GM12891 (cell line): ENCODE measurements at regions not wholly inside any gene's neighbourhood (a gene's known extent, or its start where the extent isn't known, plus 50 kb on each side); places are given as distances from the start of the nearest gene placed in this dataset.

Experiments
- DNase-seq: peaks from one replicate; pipeline ENCODE4 v3.0.0; 2011; ENCODE audit warnings: low spot score; ENCODE audit not compliant: insufficient read length
- FAIRE-seq: peaks from 2 replicates; lab custom pipeline; 2011; peaks lifted over from hg19 to GRCh38; lab: Jason Lieb, UNC
- PAX5 ChIP-seq: IDR thresholded peaks from 2 replicates; pipeline ENCODE4 v1.6.1; 2011; ENCODE audit warnings: low read length, moderate library complexity, mild to moderate bottlenecking; ENCODE audit not compliant: insufficient read depth, severe bottlenecking
- POLR2A ChIP-seq: IDR thresholded peaks from 2 replicates; pipeline ENCODE4 v1.6.1; 2011; ENCODE audit warnings: low read depth, low read length, control low read depth
- POLR2AphosphoS5 ChIP-seq: IDR thresholded peaks from 2 replicates; pipeline ENCODE4 v1.6.1; 2011; ENCODE audit warnings: low read depth, low read length, control low read depth
- POU2F2 ChIP-seq: IDR thresholded peaks from 2 replicates; pipeline ENCODE4 v1.6.1; 2011; ENCODE audit warnings: low read depth, mild to moderate bottlenecking, control low read depth, low read length, moderate library complexity
- SPI1 ChIP-seq: IDR thresholded peaks from 2 replicates; pipeline ENCODE4 v1.6.1; 2011; ENCODE audit warnings: low read depth, low read length, control low read depth
- TAF1 ChIP-seq: IDR thresholded peaks from 2 replicates; pipeline ENCODE4 v1.6.1; 2011; ENCODE audit warnings: low read depth, low read length, control low read depth

DNA sequence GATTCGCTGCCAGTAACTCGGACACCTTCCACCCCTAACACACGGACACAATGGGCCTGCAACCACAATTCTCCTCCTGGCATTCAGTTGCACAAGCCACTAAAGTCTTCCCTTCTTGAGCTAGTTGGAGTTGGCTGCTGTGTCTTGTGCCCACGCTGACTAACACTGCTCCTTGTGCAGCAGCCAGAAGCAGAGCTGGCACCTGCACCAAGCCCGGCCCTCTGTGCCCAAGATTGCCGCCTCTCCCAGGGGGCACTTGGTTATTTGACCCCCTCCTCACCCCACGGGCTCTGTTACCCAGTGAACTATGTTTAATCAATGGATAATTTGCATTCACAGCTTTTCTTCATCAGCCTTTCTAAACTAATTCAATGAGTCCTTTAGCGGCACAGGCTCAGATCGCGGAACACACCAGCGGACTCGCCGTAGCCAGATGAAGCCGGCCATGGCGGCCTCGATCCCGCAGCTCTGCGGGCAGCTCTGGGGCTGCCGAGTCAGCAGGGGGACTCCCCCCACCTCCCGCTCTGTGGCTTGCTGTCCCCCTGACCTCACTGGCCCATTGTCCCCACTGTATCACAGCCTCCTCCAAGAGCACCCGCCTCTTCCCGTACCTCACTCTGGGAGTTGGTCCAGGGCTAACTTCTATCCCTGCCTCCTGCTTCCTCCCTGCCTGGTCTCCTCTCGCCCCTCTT, 94.8 kb upstream of the AFDN start:
- DNase-seq: no peak
- no peak for FAIRE-seq
- no peak for TF ChIP-seq SPI1
- no peak for TF ChIP-seq POU2F2
- no peak for TF ChIP-seq POLR2AphosphoS5
- no peak for TF ChIP-seq POLR2A
- TF ChIP-seq PAX5: no peak
- no peak for TF ChIP-seq TAF1

DNA sequence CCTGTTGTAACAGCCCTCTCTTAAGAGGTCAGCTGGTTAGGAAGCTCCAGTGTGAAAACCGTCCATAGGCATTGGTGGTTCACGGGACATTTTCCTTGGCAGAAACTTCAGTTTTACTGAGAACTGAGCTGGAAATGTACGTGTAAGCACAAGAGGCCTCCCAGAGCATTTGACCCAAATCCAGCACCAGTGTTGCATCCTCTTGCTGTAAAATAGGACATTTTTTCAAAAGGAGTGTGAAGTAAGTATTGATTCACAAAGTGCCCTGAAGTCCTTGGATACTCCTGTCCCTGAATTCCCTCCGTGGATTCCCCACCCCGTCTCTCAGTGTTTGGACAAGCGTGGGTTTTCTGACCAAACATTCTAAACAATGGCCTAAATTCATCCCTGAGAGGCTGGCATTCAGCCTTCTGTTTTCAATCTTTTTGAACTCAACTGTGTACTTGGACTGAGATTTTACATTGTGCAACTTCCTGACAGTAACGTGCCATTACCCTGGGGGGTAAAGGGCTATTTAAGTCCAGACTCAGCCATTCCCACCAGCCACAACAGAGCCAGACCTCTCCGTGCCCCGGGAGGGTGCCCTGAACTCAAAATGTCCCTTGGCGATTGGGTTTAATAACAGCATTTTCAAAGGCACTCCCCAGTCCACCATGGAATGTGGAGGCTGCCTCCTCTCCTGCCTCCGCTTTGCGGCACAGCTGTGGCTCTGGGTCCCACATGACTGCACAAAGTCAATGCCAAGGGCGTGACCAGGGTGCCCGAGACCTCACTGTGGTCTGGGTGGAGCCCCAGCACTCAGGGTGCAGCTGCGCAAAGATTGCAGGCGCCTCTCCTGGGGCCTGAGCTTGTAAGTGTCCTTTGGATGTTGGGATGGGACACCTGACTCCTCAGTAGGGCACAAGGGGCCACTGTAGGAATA, 92.7 kb upstream of the AFDN start:
- TF ChIP-seq SPI1 (no peak), PAX5 (no peak), POU2F2 (no peak), POLR2A (no peak), TAF1 (no peak), POLR2AphosphoS5 (no peak)
- FAIRE-seq (no peak), DNase-seq (no peak)

- TF ChIP-seq POLR2A: no peak
- no peak for TF ChIP-seq SPI1
- no peak for TF ChIP-seq POU2F2
- DNase-seq: no peak
- FAIRE-seq: no peak
Observed at GRCh38 chr6:167734662-167735083, 92.0 kb upstream of the AFDN start.

GRCh38 chr6:167735084-167735950, 91.4 kb upstream of the AFDN start:
- no peak for DNase-seq
- TF ChIP-seq POU2F2 (no peak), PAX5 (no peak), SPI1 (no peak), POLR2AphosphoS5 (no peak), TAF1 (no peak), POLR2A (no peak)
- FAIRE-seq: no peak

- TF ChIP-seq SPI1: no peak
- no peak for TF ChIP-seq POU2F2
- TF ChIP-seq POLR2A: no peak
- TF ChIP-seq POLR2AphosphoS5: no peak
- TF ChIP-seq TAF1: no peak
- TF ChIP-seq PAX5: no peak
- DNase-seq: no peak
- FAIRE-seq: no peak
Observed at GRCh38 chr6:167735951-167736288, 90.8 kb upstream of the AFDN start.

DNA sequence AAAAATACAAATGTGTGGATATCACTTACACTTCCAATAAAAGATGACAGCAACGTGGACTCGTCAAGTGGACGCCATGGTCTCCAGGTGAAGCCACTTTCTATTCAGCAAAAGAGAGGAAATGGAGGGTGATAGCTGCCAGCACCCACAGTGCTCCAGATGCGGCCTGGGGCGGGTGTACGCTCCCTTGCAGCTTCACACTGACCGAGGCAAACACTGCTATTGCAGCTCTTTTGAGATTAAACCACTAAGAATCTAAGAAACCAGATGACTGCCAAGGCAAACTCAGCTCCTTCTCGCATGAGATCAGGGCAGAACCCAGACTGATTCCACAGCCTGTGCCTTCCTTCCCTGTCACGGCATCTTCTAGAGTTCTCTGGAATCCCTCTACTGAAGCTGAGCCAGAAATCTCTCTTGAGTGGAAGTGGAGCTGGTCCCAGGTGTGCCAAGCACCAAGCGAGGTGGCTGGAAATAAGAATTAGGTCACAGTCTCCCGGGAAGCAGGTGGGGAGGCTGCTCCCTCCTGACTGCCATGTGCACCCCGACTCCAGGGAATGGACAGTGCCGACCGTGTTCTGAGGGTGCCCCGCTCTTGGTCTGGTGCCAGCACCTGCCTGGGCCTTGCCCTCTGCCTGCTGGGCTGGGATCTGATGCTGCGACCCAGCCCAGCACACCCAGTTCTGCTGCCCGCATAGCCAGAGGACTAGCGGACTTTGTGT, 90.1 kb upstream of the AFDN start:
- DNase-seq: no peak
- no peak for TF ChIP-seq SPI1
- TF ChIP-seq POLR2AphosphoS5: no peak
- no peak for TF ChIP-seq PAX5
- no peak for TF ChIP-seq POLR2A
- no peak for TF ChIP-seq POU2F2
- TF ChIP-seq TAF1: no peak
- FAIRE-seq: no peak

- TF ChIP-seq POU2F2: no peak
- no peak for TF ChIP-seq POLR2A
- TF ChIP-seq POLR2AphosphoS5: no peak
- no peak for TF ChIP-seq TAF1
- no peak for TF ChIP-seq PAX5
- no peak for TF ChIP-seq SPI1
- DNase-seq (no peak), FAIRE-seq (no peak)
Observed at GRCh38 chr6:167737205-167737830, 89.4 kb upstream of the AFDN start.

DNA sequence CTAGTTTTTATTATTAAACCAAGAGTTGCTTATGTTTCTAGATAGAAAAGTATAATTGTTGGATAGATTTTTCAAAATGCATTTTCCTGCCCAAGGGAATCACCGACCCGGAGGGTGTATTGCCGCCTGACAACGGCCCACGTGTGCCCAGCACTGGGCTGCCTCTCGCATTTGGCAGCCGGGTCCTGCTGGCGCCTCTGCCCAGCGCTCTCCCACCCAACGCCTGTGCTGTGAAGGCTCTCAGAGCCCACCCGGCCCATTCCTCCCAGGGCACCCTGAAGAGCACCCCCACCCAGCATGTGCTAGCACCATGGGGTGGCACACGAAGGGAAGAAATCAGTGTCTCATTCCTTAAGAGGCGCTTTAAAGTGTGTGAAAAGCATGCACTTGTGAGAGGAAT, 88.3 kb upstream of the AFDN start:
- no peak for TF ChIP-seq SPI1
- FAIRE-seq: no peak

More for the DNA sequence above, 88.3 kb upstream of the AFDN start:
- no peak for DNase-seq
